BLaER1 treated with 17β-estradiol and CSF1 and Interleukin-3, amounts not matched to agents 10 nM and 100 nM (cell line): ENCODE measurements at regions not wholly inside any gene's neighbourhood (a gene's known extent, or its start where the extent isn't known, plus 50 kb on each side); places are given as distances from the start of the nearest gene placed in this dataset.

Source experiments
- H3K27ac ChIP-seq, 11 experiments: shearing (Covaris generic); formaldehyde crosslinking; 2 replicates each; pipeline ENCODE4 v1.8.1; 2022
- H3K27me3 ChIP-seq, 11 experiments: shearing (Covaris generic); formaldehyde crosslinking; 2 replicates each; pipeline ENCODE4 v1.8.1; 2022
- H3K36me3 ChIP-seq, 11 experiments: shearing (Covaris generic); formaldehyde crosslinking; 2 replicates each; pipeline ENCODE4 v1.8.1; 2022
- H3K4me1 ChIP-seq, 10 experiments: shearing (Covaris generic); formaldehyde crosslinking; 2 replicates each; pipeline ENCODE4 v1.8.1; 2022
- H3K4me2 ChIP-seq, 11 experiments: shearing (Covaris generic); formaldehyde crosslinking; 2 replicates each; pipeline ENCODE4 v1.8.1; 2022
- H3K4me3 ChIP-seq, 10 experiments: shearing (Covaris generic); formaldehyde crosslinking; 2 replicates each; pipeline ENCODE4 v1.8.1; 2022
- H3K9ac ChIP-seq, 11 experiments: shearing (Covaris generic); formaldehyde crosslinking; 2 replicates each; pipeline ENCODE4 v1.8.1; 2022
- H3K9me3 ChIP-seq, 11 experiments: shearing (Covaris generic); formaldehyde crosslinking; replicated peaks in 1 of 11; 2 replicates each; pipeline ENCODE4 v1.8.1; 2022
- H4K20me1 ChIP-seq, 11 experiments: shearing (Covaris generic); formaldehyde crosslinking; 2 replicates each; pipeline ENCODE4 v1.8.1; 2022
- Cebpa-rat ChIP-seq, 11 experiments: shearing (Covaris generic); IDR thresholded peaks; 2 replicates each; pipeline ENCODE4 v1.8.1; 2022

DNA sequence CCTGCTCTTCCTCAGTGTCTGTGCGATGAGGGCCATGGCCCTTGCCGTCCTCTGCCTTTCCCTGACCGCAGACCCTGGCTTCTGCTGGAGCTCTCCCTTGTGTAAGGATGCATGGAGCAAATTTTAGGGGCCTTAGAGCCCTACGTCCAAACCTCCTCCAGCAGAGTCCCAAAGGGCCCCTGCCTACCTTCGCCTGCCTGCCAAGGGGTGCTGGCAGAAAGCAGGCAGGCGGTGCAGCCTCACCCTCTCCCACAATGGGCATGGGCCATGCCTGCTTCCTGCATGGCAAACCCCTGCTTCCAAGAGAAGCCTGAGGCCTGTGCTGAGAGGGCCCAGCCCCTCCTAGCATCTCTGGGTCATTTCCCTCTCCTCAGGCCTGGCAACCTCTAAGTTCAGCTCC is 71.3 kb upstream of the FGF3 start:
- H3K4me2 ChIP-seq = no peak overlapping the region
- no peak overlapping the region for H3K4me3 ChIP-seq

DNA sequence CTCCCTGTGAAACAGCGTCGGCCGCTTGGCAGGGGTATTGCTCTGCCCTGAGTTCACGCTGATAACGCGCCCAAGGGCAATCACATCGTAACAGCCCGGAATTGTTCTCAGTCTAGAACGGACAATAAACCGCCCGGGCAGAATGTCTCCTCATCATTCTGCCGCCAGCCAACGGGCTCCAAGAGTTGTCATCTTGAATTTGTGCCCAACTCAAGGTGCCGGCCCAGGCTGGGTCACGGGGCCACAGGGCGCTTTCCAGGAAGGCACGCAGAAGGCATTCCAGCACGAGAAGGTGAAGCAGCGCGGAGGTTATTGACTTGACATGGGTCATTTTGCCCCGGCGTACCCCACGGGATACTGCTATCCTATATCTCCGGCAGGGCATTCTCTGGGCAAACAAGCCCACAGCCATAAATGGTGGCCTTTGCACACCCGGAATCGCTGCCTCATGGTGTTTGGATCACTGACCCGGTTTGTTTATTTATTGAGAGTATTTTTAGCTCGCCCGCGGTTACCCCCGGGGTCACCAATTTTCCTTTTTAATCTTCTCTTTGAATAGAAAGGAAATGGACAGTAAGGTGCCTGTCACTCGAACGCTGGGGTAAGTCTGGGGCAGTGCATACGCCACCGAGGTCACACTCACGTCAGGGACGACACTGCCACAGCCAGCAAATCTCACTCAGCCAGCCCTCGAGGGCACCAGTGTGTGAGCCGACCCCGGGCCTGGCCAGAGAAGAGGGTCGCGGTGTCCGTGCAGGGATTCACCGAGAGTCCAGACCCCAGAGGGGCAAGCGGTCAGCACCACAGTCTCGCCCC is 72.4 kb upstream of the FGF3 start:
- Histone ChIP-seq H3K9ac (no peak overlapping the region), H3K9me3 (no peaks in the 10 kb centered on the region), H3K4me1 (peaks cover 0 to 46% (median 21%) of the 10 kb centered on the region in 10 experiments; a peak in 16 of 20 replicates), H3K4me3 (no peak overlapping the region), H3K27me3 (peaks cover 17 to 48% (median 31%) of the 10 kb centered on the region in 11 experiments), H3K4me2 (peak overlapping the region in 5 of 11 experiments; percentile 52 to 78 (median 67); a peak in 4 of 22 replicates), H3K27ac (no peak overlapping the region), H4K20me1 (peaks cover 0 to 28% (median 6%) of the 10 kb centered on the region in 11 experiments; a peak in 9 of 22 replicates), H3K36me3 (no peaks in the 10 kb centered on the region)
- no peak for TF ChIP-seq Cebpa-rat (IDR thresholded peaks at IDR 0.05)

More for the DNA sequence above, 71.3 kb upstream of the FGF3 start:
- TF ChIP-seq Cebpa-rat (IDR thresholded peaks at IDR 0.05) = no peak
- Histone ChIP-seq H3K4me1 (peaks cover 0 to 46% (median 21%) of the 10 kb centered on the region in 10 experiments; a peak in 16 of 20 replicates), H3K27me3 (peaks cover 17 to 48% (median 31%) of the 10 kb centered on the region in 11 experiments), H3K9me3 (no peaks in the 10 kb centered on the region), H4K20me1 (peaks cover 0 to 28% (median 6%) of the 10 kb centered on the region in 11 experiments; a peak in 9 of 22 replicates), H3K9ac (no peak overlapping the region), H3K27ac (no peak overlapping the region), H3K36me3 (no peaks in the 10 kb centered on the region)

GRCh38 chr11:69892237-69892985 is 73.2 kb upstream of the FGF3 start:
- no peak for TF ChIP-seq Cebpa-rat (IDR thresholded peaks at IDR 0.05)
- Histone ChIP-seq H3K4me1 (peaks cover 0 to 46% (median 21%) of the 10 kb centered on the region in 10 experiments; a peak in 16 of 20 replicates), H3K27me3 (peaks cover 17 to 48% (median 31%) of the 10 kb centered on the region in 11 experiments), H4K20me1 (peaks cover 0 to 28% (median 5%) of the 10 kb centered on the region in 11 experiments; a peak in 9 of 22 replicates), H3K36me3 (no peaks in the 10 kb centered on the region), H3K4me2 (peak overlapping the region in 9 of 11 experiments; percentile 16 to 78 (median 61); a peak in 17 of 22 replicates), H3K27ac (no peak overlapping the region), H3K4me3 (no peak overlapping the region), H3K9ac (no peak overlapping the region), H3K9me3 (no peaks in the 10 kb centered on the region)

DNA sequence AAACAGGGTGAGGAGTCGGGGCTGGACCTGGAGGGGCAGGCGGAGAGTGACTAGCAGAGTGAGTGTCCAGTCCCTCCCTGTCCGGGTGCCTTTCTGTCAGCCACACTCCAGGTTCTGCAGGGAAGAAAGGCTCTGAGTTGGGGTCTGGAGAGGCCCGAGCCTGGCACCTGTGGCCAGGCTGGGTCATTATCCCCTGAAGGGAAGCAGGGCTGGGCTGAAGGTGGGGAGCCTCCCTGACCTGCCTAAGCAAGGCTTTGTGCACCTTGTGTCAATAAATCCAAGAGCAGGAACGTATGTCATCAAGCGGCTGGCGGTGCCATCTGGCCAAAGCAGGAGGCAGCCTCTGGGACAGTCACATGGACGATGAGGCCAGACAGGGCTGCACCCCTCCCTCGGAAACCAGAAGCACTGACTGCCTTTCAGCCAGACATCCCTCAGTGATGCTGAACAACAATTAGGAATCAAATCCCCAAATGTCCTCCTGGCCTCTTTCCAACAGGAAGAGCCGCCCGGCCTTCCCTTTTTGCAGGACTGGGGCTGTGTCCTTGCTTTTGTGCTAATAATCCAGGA is 73.9 kb upstream of the FGF3 start:
- H3K4me3 ChIP-seq = no peak overlapping the region
- TF ChIP-seq Cebpa-rat (IDR thresholded peaks at IDR 0.05) = no peak

GRCh38 chr11:69893631-69894030 is 74.4 kb upstream of the FGF3 start:
- H3K4me3 ChIP-seq = no peak overlapping the region
- H3K27ac ChIP-seq = no peak overlapping the region
- H3K27me3 ChIP-seq = peaks cover 17 to 48% (median 31%) of the 10 kb centered on the region in 11 experiments
- H3K9ac ChIP-seq = no peak overlapping the region
- H3K9me3 ChIP-seq = no peaks in the 10 kb centered on the region
- peak overlapping the region in 5 of 11 experiments; percentile 61 to 78 (median 67); a peak in 10 of 22 replicates for H3K4me2 ChIP-seq
- TF ChIP-seq Cebpa-rat (IDR thresholded peaks at IDR 0.05) = no peak
- H4K20me1 ChIP-seq = peaks cover 0 to 28% (median 0%) of the 10 kb centered on the region in 11 experiments; a peak in 9 of 22 replicates
- no peaks in the 10 kb centered on the region for H3K36me3 ChIP-seq
- peaks cover 0 to 45% (median 21%) of the 10 kb centered on the region in 10 experiments; a peak in 16 of 20 replicates for H3K4me1 ChIP-seq

More for the DNA sequence above, 73.9 kb upstream of the FGF3 start:
- H3K4me1 ChIP-seq = peaks cover 0 to 46% (median 21%) of the 10 kb centered on the region in 10 experiments; a peak in 16 of 20 replicates
- no peak overlapping the region for H3K27ac ChIP-seq
- H3K36me3 ChIP-seq = no peaks in the 10 kb centered on the region
- no peaks in the 10 kb centered on the region for H3K9me3 ChIP-seq
- H3K4me2 ChIP-seq = peak overlapping the region in 9 of 11 experiments; percentile 16 to 78 (median 61); a peak in 17 of 22 replicates
- no peak overlapping the region for H3K9ac ChIP-seq
- peaks cover 17 to 48% (median 31%) of the 10 kb centered on the region in 11 experiments for H3K27me3 ChIP-seq
- H4K20me1 ChIP-seq = peaks cover 0 to 28% (median 0%) of the 10 kb centered on the region in 11 experiments; a peak in 9 of 22 replicates

DNA sequence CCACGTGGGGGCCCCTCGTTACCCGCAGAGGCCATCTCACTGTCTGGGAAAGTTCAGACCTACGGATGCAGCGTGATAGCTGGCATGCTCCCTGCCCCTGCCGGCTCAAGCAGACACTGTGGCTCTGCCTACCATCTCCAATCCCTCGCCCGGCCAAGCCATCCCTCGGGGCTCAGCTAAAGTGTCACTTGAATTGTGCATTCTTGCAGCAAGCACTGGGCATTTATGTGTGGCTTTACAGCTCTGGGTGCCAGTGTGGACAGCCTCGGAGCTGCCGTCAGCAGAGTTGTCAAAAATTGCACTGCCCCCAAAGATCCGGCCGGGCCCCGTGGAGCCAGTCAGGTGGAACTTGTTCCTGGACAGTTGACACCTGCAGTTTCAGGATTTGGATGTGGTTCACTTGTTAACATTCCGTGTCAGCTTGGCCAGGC is 75.0 kb upstream of the FGF3 start:
- no peaks in the 10 kb centered on the region for H3K36me3 ChIP-seq

GRCh38 chr11:69894648-69895047 is 75.4 kb upstream of the FGF3 start:
- Histone ChIP-seq H3K27me3 (peaks cover 12 to 38% (median 25%) of the 10 kb centered on the region in 11 experiments), H3K4me2 (peak overlapping the region in 2 of 11 experiments; percentile 3 to 22; a peak in 1 of 22 replicates), H3K27ac (no peak overlapping the region), H3K36me3 (no peaks in the 10 kb centered on the region), H3K4me3 (no peak overlapping the region), H4K20me1 (peaks cover 0 to 19% (median 0%) of the 10 kb centered on the region in 11 experiments; a peak in 8 of 22 replicates), H3K9ac (no peak overlapping the region), H3K9me3 (no peaks in the 10 kb centered on the region), H3K4me1 (peaks cover 0 to 35% (median 16%) of the 10 kb centered on the region in 10 experiments; a peak in 16 of 20 replicates)
- TF ChIP-seq Cebpa-rat (IDR thresholded peaks at IDR 0.05) = no peak

More for the DNA sequence above, 75.0 kb upstream of the FGF3 start:
- Histone ChIP-seq H3K4me1 (peaks cover 0 to 39% (median 16%) of the 10 kb centered on the region in 10 experiments; a peak in 16 of 20 replicates), H4K20me1 (peaks cover 0 to 24% (median 0%) of the 10 kb centered on the region in 11 experiments; a peak in 9 of 22 replicates), H3K4me2 (peak overlapping the region in 4 of 11 experiments; percentile 3 to 23 (median 14); a peak in 2 of 22 replicates), H3K27me3 (peaks cover 17 to 42% (median 29%) of the 10 kb centered on the region in 11 experiments), H3K9me3 (no peaks in the 10 kb centered on the region), H3K9ac (no peak overlapping the region), H3K27ac (no peak overlapping the region), H3K4me3 (no peak overlapping the region)
- no peak for TF ChIP-seq Cebpa-rat (IDR thresholded peaks at IDR 0.05)

GRCh38 chr11:69896250-69896649 is 77.0 kb upstream of the FGF3 start:
- Histone ChIP-seq H3K4me1 (peaks cover 0 to 29% (median 16%) of the 10 kb centered on the region in 10 experiments; a peak in 16 of 20 replicates), H3K36me3 (no peaks in the 10 kb centered on the region), H3K27me3 (peaks cover 0 to 22% (median 9%) of the 10 kb centered on the region in 11 experiments; a peak in 14 of 22 replicates), H4K20me1 (peaks cover 0 to 4% (median 0%) of the 10 kb centered on the region in 11 experiments; a peak in 4 of 22 replicates), H3K4me2 (no peak overlapping the region), H3K9me3 (no peaks in the 10 kb centered on the region), H3K9ac (no peak overlapping the region), H3K4me3 (no peak overlapping the region), H3K27ac (no peak overlapping the region)
- no peak for TF ChIP-seq Cebpa-rat (IDR thresholded peaks at IDR 0.05)
